ENCODE measurements at regions not wholly inside any gene's neighbourhood (a gene's known extent, or its start where the extent isn't known, plus 50 kb on each side); places are given as distances from the start of the nearest gene placed in this dataset.
"Not testable (repeated sequence)": the region's sequence is repeated elsewhere in the genome, so short reads cannot be mapped to it uniquely, and the experiment has no call there.

DNA sequence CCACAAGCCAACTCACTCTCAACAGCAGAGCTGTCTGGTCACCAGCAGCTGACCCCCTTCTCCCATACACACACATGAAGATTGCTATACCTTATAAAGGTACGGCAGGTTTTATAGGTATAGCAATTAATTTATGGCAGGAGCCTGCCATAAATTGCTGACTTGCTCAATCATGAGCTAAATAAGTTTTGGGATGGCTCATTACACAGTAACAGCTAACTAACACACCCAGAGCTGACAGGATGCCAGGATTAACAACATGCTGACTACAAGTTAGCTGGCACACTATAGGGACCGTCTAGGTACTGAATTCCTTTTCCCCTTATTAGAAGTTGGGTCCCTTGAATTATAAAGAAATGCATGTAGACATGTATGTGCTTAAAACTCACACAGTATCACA is 150.3 kb upstream of the KCNJ18 start:
- TF ChIP-seq, protein P1, sequence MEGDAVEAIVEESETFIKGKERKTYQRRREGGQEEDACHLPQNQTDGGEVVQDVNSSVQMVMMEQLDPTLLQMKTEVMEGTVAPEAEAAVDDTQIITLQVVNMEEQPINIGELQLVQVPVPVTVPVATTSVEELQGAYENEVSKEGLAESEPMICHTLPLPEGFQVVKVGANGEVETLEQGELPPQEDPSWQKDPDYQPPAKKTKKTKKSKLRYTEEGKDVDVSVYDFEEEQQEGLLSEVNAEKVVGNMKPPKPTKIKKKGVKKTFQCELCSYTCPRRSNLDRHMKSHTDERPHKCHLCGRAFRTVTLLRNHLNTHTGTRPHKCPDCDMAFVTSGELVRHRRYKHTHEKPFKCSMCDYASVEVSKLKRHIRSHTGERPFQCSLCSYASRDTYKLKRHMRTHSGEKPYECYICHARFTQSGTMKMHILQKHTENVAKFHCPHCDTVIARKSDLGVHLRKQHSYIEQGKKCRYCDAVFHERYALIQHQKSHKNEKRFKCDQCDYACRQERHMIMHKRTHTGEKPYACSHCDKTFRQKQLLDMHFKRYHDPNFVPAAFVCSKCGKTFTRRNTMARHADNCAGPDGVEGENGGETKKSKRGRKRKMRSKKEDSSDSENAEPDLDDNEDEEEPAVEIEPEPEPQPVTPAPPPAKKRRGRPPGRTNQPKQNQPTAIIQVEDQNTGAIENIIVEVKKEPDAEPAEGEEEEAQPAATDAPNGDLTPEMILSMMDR (IDR thresholded peaks at IDR 0.05; ENCODE audit: insufficient read depth, low read length): no peak

DNA sequence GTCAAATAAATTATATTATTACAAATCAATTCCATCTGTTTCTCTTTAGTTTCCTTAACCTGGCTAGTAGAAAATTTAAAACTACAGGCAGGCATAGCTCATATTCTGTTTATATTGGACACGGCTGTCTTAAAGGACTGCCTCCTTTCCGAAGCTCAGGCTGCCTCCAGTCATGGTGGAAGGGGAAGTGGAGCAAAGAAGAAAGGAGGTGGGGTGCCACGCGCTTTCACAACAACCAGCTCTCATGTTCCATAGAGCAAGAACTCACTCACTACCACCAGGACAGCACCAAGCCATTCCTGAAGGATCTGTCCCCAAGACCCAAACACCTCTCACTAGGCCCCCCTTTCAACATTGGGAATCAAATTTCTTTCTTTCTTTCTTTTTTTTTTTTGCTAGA is 149.3 kb upstream of the KCNJ18 start:
- H3K4me3 ChIP-seq (ENCODE audit: low read depth, low read length): no peak overlapping the region
- no peak for DNase-seq (ENCODE audit: low read depth)
- TF ChIP-seq, protein P1 (IDR thresholded peaks at IDR 0.05; ENCODE audit: insufficient read depth, low read length): no peak

More for the DNA sequence above, 150.3 kb upstream of the KCNJ18 start:
- DNase-seq (ENCODE audit: low read depth): no peak
- H3K4me3 ChIP-seq (ENCODE audit: low read depth, low read length): no peak overlapping the region

DNA sequence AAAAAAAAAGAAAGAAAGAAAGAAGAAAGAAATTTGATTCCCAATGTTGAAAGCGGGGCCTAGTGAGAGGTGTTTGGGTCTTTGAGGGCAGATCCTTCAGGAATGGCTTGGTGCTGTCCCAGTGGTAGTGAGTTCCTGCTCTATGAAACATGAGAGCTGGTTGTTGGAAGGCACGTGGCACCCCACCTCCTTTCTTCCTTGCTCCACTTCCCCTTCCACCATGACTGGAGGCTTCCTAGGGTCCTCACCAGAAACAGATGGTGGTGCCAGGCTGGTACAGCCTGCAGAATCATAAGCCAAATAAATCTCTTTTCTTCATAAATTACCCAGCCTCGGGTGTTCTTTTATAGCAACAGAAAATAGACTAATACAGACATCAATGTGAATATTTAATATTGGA is 147.3 kb upstream of the KCNJ18 start:
- DNase-seq (ENCODE audit: low read depth): no peak
- TF ChIP-seq, protein P1 (IDR thresholded peaks at IDR 0.05; ENCODE audit: insufficient read depth, low read length): no peak
- no peak overlapping the region for H3K4me3 ChIP-seq (ENCODE audit: low read depth, low read length)

DNA sequence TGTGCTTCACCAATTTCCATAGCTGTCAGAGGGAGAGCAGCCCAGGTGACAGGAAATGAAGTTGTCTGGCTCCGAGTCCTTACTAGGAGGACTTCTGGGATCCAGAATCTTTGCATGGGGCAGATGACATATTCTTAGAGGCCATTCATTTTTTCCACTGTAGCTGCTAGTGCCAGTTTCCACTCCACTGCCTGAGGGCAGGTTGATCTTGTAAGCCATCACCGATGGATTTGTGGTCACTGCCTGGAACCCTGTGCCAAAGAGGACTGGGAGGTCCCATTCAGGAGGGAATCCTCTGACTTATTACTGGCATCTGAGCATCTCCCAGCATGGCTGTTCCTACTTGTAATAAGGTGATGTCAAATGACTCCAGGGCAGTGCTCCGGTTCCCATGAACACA is 144.1 kb upstream of the KCNJ18 start:
- peak overlapping the region; percentile 24 for H3K4me3 ChIP-seq (ENCODE audit: low read depth, low read length)
- peak; percentile 12 for DNase-seq (ENCODE audit: low read depth)
- TF ChIP-seq, protein P1 (IDR thresholded peaks at IDR 0.05; ENCODE audit: insufficient read depth, low read length): no peak

DNA sequence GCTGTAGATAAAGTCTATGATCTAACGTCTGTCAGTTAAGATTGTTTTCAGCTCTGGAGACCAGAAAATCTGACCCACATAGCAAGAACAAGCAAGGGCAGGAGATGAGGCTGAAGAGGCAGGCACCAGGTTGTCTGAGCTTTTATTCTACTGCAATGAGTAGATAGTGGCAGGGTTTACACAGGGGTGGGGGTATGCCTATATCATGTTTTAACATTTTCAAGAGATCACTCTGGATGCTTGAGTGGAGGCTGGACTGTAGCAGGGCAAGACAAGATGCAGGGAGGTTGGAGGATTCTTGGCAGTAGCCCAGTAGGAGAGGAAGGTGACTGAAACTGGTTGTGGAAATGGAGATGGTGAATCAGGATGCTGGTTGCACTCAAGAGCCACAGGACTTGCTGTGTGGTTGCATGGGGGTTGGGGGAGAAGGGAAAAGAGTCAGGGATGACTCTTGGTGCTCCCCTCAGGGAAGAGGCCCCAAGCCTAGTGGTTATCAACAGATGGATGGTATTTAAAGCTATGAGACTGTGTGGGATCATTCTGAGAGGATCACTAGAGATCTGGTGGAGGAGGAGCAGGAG is 143.1 kb upstream of the KCNJ18 start:
- peak; percentile 66 for DNase-seq (ENCODE audit: low read depth)
- peak overlapping the region; percentile 67 for H3K4me3 ChIP-seq (ENCODE audit: low read depth, low read length)

DNA sequence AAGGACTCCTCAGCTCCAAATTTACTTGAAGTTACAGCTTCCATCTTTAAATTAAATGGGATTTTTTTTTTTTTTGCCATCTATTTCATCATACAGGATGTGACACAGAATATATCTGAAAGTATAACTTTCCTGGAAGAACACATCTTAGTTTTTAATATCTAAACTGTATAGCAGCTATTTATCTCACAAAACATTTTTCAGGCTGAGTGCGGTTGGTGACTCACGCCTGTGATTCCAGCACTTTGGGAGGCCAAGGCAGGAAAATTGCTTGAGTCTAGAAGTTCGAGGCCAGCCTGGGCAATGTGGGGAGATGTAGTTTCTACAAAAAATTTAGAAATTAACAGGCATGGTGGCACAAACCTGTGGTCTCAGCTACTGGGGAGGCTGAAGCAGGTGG is 142.3 kb upstream of the KCNJ18 start:
- peak overlapping the region; percentile 81 for H3K4me3 ChIP-seq (ENCODE audit: low read depth, low read length)
- DNase-seq (ENCODE audit: low read depth): peak; percentile 92

More for the DNA sequence above, 143.1 kb upstream of the KCNJ18 start:
- TF ChIP-seq, protein P1 (IDR thresholded peaks at IDR 0.05; ENCODE audit: insufficient read depth, low read length): no peak

DNA sequence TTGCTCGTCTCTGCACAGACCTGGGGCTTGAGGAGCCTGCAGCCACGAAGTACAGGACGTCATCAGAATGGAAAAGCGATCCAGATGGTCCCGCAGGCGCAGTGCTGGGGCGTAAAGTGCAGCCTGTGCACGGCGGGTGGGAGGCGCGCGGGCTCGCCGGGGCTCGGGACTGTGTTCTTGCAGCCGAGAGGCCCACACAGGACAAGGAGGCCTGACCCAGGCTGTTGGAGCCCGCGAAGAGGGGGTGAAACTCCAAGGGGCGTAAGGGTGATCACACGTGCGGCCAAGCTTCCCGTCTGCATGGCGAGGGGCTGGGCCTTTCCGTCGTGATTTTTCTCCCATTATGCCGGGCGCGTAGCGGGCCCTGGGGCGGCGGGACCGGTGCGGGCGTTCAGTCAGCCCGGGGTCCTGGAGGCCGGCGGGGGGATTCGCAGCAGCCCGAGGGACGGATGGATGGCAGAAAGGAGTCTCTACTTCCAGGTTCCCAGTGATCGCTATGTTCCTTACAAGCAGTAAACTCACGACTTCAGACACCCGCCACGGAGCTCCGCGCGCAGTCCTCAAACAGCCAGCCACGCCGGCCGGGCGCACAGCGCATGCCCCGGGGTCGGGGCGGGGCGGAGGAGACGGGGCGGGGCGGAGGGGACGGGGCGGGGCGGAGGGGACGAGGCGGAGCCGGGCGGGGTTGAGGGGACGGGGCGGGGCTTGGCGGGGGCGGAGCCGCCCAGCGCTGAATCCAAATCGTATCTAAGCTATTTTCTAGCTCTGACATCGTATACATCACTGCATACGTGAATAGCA is 141.0 kb upstream of the KCNJ18 start:
- peak; percentile 87 for DNase-seq (ENCODE audit: low read depth)
- TF ChIP-seq, protein P1 (IDR thresholded peaks at IDR 0.05; ENCODE audit: insufficient read depth, low read length): no peak
- peak overlapping the region; percentile 81 for H3K4me3 ChIP-seq (ENCODE audit: low read depth, low read length)

DNA sequence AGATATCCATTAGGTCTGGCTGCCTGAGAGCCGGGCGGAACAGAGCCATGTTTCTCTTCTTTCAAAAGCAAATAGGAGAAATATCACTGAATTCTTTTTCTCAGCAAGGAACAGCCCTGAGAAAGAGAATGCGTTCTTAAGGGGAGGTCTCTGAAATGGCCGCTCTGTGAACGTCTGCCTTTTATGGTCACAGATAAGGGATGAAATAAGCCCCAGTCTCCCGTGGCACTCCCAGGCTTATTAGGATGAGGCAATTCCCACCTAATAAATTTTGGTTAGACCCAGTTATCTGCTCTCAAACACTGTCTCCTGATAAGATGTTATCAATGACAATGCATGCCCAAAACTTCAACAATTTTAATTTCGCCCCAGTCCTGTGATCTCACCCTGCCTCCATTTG is 133.4 kb upstream of the KCNJ18 start:
- H3K4me3 ChIP-seq (ENCODE audit: low read depth, low read length); DNase-seq (ENCODE audit: low read depth): not testable (repeated sequence)
